ENCODE measurements at regions not wholly inside any gene's neighbourhood (a gene's known extent, or its start where the extent isn't known, plus 50 kb on each side); places are given as distances from the start of the nearest gene placed in this dataset.
"Not testable (repeated sequence)": the region's sequence is repeated elsewhere in the genome, so short reads cannot be mapped to it uniquely, and the experiment has no call there.

- not testable (repeated sequence) for DNase-seq
These were observed 52.8 kb downstream of the FOXD4L6 start for GRCh38 chr9:41075671-41076070.

- peak; percentile 42 for DNase-seq
These were observed 54.0 kb downstream of the FOXD4L6 start for GRCh38 chr9:41074356-41074942.

GRCh38 chr9:41073471-41074243 is 54.8 kb downstream of the FOXD4L6 start:
- DNase-seq: not testable (repeated sequence)

- DNase-seq: peak; percentile 91
These were observed 64.2 kb downstream of the FOXD4L6 start for GRCh38 chr9:41064125-41064795.

GRCh38 chr9:41063243-41063642 is 65.2 kb downstream of the FOXD4L6 start:
- DNase-seq: not testable (repeated sequence)

GRCh38 chr9:41059603-41060002 is 68.9 kb downstream of the FOXD4L6 start:
- DNase-seq: not testable (repeated sequence)

GRCh38 chr9:41053666-41054363 is 74.7 kb downstream of the FOXD4L6 start:
- not testable (repeated sequence) for DNase-seq

- not testable (repeated sequence) for DNase-seq
These were observed 79.8 kb downstream of the FOXD4L6 start for GRCh38 chr9:41048672-41049071.

GRCh38 chr9:41047792-41048191 is 80.7 kb downstream of the FOXD4L6 start:
- DNase-seq: not testable (repeated sequence)

- not testable (repeated sequence) for DNase-seq
These were observed 83.6 kb downstream of the FOXD4L6 start for GRCh38 chr9:41044930-41045329.

- not testable (repeated sequence) for DNase-seq
These were observed 85.0 kb downstream of the FOXD4L6 start for GRCh38 chr9:41043433-41043832.

GRCh38 chr9:41042111-41042510 is 86.4 kb downstream of the FOXD4L6 start:
- not testable (repeated sequence) for DNase-seq

GRCh38 chr9:41040705-41041342 is 87.7 kb downstream of the FOXD4L6 start:
- not testable (repeated sequence) for DNase-seq

GRCh38 chr9:41035276-41035675 is 93.2 kb downstream of the FOXD4L6 start:
- not testable (repeated sequence) for DNase-seq

GRCh38 chr9:41034699-41035197 is 93.7 kb downstream of the FOXD4L6 start:
- DNase-seq: not testable (repeated sequence)

GRCh38 chr9:41033877-41034276 is 94.6 kb downstream of the FOXD4L6 start:
- not testable (repeated sequence) for DNase-seq

- not testable (repeated sequence) for DNase-seq
These were observed 95.1 kb downstream of the FOXD4L6 start for GRCh38 chr9:41033360-41033759.

- DNase-seq: not testable (repeated sequence)
These were observed 101.4 kb downstream of the FOXD4L6 start for GRCh38 chr9:41026912-41027676.

GRCh38 chr9:41022365-41022764 is 106.1 kb downstream of the FOXD4L6 start:
- DNase-seq: not testable (repeated sequence)

- not testable (repeated sequence) for DNase-seq
These were observed 108.5 kb downstream of the FOXD4L6 start for GRCh38 chr9:41019858-41020562.

- not testable (repeated sequence) for DNase-seq
These were observed 109.5 kb downstream of the FOXD4L6 start for GRCh38 chr9:41018948-41019347.
